Putamen (tissue), 1 donor: ENCODE measurements at regions not wholly inside any gene's neighbourhood (a gene's known extent, or its start where the extent isn't known, plus 50 kb on each side); places are given as distances from the start of the nearest gene placed in this dataset.
"Not testable (repeated sequence)": the region's sequence is repeated elsewhere in the genome, so short reads cannot be mapped to it uniquely, and the experiment has no call there.

Source experiments
- DNase-seq: peaks from one replicate; pipeline ENCODE4 v3.0.0-alpha.2; 2016; ENCODE audit warnings: low spot score

GRCh38 chr1:76687307-76688175 lies 179.7 kb upstream of the ST6GALNAC5 start:
- DNase-seq, result no peak

GRCh38 chr1:76690766-76691165 lies 176.5 kb upstream of the ST6GALNAC5 start:
- DNase-seq, result no peak

DNA sequence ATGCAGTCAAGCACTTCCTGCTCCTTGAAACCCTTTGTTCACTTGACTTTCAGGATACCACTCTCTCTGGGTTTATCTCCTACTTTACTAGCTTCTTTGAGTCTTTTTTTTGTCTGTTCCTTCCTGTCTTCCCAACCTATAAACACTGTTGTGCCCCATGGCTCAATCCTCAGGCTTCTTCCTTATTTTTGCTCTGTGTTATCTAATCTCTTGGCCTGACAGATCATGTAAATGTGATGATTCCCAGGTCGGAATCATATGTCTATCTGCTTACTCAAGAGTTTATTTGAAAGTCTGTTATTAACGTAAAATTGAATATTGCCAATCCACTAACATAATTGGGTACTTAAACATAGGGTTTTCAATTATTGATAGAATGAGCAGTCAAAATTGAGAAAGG lies 171.7 kb upstream of the ST6GALNAC5 start:
- no peak for DNase-seq

- no peak for DNase-seq
Measured at GRCh38 chr1:76697361-76697760, 169.9 kb upstream of the ST6GALNAC5 start.

- DNase-seq, result not testable (repeated sequence)
Measured at GRCh38 chr1:76699646-76700045, 167.6 kb upstream of the ST6GALNAC5 start.

- DNase-seq, result not testable (repeated sequence)
Measured at GRCh38 chr1:76700200-76700599, 167.1 kb upstream of the ST6GALNAC5 start.

DNA sequence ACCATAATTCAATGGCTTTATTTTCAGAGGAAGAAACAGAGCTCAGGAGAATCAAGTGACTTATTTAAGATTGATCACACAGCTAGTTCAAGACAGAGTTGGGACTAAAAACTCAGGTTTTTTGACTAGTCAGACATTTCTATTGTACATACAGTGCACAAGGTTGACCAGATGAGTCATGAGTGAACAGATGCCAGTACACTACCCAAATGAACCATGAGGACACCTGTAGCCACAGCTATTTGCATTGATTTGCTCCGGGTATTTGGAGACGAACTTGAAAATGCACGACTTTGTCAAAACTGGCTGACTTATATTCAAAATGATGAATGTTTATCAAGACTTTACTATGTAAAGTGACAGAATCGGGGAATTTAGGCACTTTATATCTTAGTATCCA lies 161.7 kb upstream of the ST6GALNAC5 start:
- DNase-seq, result no peak

GRCh38 chr1:76713535-76713934 lies 153.7 kb upstream of the ST6GALNAC5 start:
- peak; percentile 62 for DNase-seq

- DNase-seq, result no peak
Measured at GRCh38 chr1:76715474-76715873, 151.8 kb upstream of the ST6GALNAC5 start.

GRCh38 chr1:76723949-76724348 lies 143.3 kb upstream of the ST6GALNAC5 start:
- DNase-seq, result no peak

DNA sequence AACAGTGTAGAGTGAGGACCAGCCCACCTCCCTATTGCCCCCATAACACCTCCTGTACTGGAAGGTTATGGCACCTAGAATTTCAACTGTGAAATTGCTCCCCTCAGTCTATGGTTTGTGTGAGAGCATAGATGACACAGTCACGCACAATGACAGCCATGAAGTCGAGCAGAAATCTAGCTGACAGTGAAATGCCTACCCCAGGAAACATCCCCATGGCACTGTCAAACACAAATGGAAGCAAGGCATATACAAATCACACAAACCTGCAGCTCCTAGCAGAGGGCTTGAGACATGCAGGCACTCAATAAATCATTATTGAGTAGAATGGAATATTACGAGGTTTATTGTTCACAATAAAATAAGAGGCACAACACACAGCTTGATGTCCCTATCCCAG lies 142.5 kb upstream of the ST6GALNAC5 start:
- DNase-seq, result no peak

- peak; percentile 1 for DNase-seq
Measured at GRCh38 chr1:76725864-76726619, 141.2 kb upstream of the ST6GALNAC5 start.

- DNase-seq, result no peak
Measured at GRCh38 chr1:76727520-76727919, 139.8 kb upstream of the ST6GALNAC5 start.

- no peak for DNase-seq
Measured at GRCh38 chr1:76729142-76729541, 138.1 kb upstream of the ST6GALNAC5 start.

DNA sequence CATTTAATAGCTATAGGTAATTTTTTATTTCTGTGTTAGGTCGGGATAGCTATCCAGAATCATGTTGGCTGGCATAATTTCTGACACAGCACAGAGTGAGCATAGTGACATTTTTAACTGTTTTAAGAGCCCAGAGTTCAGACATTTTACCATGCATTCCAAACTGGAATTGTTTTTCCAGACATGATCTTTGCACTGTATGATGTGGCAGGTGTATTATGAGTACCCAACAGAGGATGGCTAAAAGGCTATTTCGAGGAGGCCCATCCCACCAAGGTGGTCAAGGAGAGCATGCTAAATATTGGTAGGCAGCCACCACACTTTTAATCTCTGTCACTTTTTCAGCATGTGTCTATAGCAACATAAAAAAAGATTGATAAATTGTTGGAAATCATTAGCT lies 137.3 kb upstream of the ST6GALNAC5 start:
- no peak for DNase-seq

DNA sequence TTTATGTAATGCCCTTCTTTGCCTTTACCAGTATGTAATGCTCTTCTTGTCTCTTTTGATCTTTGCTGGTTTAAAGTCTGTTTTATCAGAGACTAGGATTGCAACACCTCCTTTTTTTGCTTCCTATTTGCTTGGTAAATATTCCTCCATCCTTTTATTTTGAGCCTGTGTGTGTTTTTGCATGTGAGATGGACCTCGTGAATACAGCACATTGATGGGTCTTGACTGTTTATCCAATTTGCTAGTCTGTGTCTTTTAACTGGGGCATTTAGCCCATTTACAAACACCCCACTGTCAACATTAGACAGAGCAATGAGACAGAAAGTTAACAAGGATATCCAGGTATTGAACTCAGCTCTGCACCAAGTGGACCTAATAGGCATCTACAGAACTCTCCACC lies 128.9 kb upstream of the ST6GALNAC5 start:
- not testable (repeated sequence) for DNase-seq

- DNase-seq, result not testable (repeated sequence)
Measured at GRCh38 chr1:76740956-76741355, 126.3 kb upstream of the ST6GALNAC5 start.

- no peak for DNase-seq
Measured at GRCh38 chr1:76744989-76745388, 122.3 kb upstream of the ST6GALNAC5 start.

DNA sequence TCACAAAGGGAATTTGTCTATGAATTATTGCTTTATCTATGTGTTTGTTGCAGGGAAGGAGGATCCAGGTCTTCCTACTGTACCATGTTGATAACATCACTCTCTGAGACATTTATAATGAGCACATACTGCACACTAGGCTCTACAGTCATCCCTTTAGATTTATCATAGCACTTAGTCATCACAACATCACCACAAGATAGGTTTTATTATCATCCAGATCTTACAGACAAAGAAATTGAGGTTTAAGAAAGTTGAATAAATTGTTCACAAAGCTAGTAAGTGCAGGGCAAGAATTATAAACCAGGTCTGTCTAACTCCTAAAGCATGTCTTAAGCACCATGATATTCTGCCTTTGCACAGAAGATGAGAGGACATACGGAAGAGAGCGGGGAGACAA lies 121.1 kb upstream of the ST6GALNAC5 start:
- no peak for DNase-seq

DNA sequence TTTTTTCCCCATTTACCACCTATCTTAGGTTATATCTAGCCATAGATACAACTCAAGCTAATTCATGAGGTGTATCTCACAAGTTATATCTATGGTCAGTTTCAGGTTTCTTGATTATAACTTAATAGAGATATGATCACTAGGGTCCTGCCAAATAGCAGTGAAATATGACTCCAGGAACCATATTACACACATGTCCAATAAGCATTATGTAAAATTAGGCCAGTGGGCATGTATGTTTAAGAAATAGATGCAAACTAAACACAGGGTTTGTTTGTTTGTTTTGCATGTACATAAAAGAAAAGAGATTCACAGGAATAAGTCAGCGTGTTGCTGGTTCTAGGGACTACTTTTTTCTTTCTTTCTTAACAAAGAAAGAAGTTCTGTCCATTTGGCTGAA lies 112.5 kb upstream of the ST6GALNAC5 start:
- DNase-seq, result no peak

GRCh38 chr1:76759171-76759860 lies 108.0 kb upstream of the ST6GALNAC5 start:
- peak; percentile 37 for DNase-seq

DNA sequence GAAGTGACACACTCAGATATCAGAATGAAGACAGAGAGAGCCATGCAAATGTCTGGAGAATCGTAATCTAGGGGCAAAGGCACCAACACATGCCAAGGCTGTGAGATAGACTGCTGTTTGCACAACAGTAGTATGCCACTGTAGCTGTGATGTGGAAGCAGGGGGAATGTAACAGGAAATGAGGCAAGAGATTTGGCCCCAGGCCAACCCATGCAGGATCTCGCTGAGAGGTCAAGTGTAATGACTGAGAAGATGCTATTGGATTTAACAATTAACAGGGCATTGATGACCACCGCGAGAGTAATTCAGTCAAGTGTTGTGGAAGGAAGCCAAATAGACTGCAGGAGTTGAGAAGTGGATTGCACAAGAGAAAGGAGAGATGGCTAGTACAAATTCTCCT lies 107.3 kb upstream of the ST6GALNAC5 start:
- no peak for DNase-seq

GRCh38 chr1:76763738-76764137 lies 103.5 kb upstream of the ST6GALNAC5 start:
- no peak for DNase-seq
